H1 (cell line): ENCODE measurements at regions not wholly inside any gene's neighbourhood (a gene's known extent, or its start where the extent isn't known, plus 50 kb on each side); places are given as distances from the start of the nearest gene placed in this dataset.
A peak's percentile ranks its signal among the peaks of the same experiment; 100 is the strongest.

ENCODE experiments used
- CTBP2 ChIP-seq: IDR thresholded peaks from 2 replicates; pipeline ENCODE4 v1.7.0; 2011; ENCODE audit warnings: borderline replicate concordance, mild to moderate bottlenecking, moderate library complexity, mixed read lengths, low read length; ENCODE audit not compliant: insufficient read depth, insufficient read length
- MAFK ChIP-seq: IDR thresholded peaks from 2 replicates; pipeline ENCODE4 v1.6.1; 2012; ENCODE audit warnings: low read depth, mild to moderate bottlenecking, improper control_type of control experiment, low read length

- TF ChIP-seq CTBP2 (no peak), MAFK (0 out of 2 replicates have a peak, but pooled peaks have one; percentile 11)
Measured at GRCh38 chr10:52583336-52583735, 189.2 kb downstream of the MBL2 start (continued).
